Tibial artery (tissue), 4 donors: ENCODE measurements at regions not wholly inside any gene's neighbourhood (a gene's known extent, or its start where the extent isn't known, plus 50 kb on each side); places are given as distances from the start of the nearest gene placed in this dataset.

Source experiments
- DNase-seq, 2 donors: peaks; one replicate each; pipeline ENCODE4 v3.0.0-alpha.2; 2019
- H3K27ac ChIP-seq, 2 donors: fragments of 200-600 bp; sonication (generic) in 1 of 2; 1 replicate in 1 of 2; 2 replicates in 1 of 2; pipeline ENCODE4 v1.5.1; 2018 to 2019; ENCODE audit warnings: mild to moderate bottlenecking in 1 of 2
- H3K27me3 ChIP-seq, 2 donors: fragments of 200-600 bp; sonication (generic) in 1 of 2; one replicate each; pipeline versions ENCODE4 v1.5.1 to v1.6.0; 2016 to 2019
- H3K36me3 ChIP-seq, 3 donors: fragments of 200-600 bp; sonication (generic) in 2 of 3; one replicate each; pipeline ENCODE4 v1.5.1; 2016 to 2019; ENCODE audit warnings: mild to moderate bottlenecking in 2 of 3
- H3K4me1 ChIP-seq, 4 donors: fragments of 200-600 bp; sonication (generic) in 2 of 4; 1 replicate in 3 of 4; 2 replicates in 1 of 4; pipeline ENCODE4 v1.5.1; 2016 to 2019
- H3K4me3 ChIP-seq, 2 donors: fragments of 200-600 bp; sonication (generic) in 1 of 2; 1 replicate in 1 of 2; 2 replicates in 1 of 2; pipeline ENCODE4 v1.5.1; 2018 to 2019; ENCODE audit warnings: mild to moderate bottlenecking in 2 of 2
- H3K9me3 ChIP-seq, 3 donors: fragments of 200-600 bp; sonication (generic) in 1 of 3; one replicate each; pipeline ENCODE4 v1.5.1; 2016 to 2019
- CTCF ChIP-seq, 2 experiments: fragments of 200-600 bp in 1 of 2; fragments of 450-650 bp in 1 of 2; IDR thresholded peaks; one replicate each; pipeline ENCODE4 v1.5.1; 2017 to 2019; ENCODE audit warnings: antibody characterized with exemption in 2 of 2, mild to moderate bottlenecking in 1 of 2, moderate library complexity in 1 of 2
- intact Hi-C: fragments of 100-400 bp; cut with DNase I; formaldehyde crosslinking; loops from one replicate; pipeline ENCODE4 v1.15.0; 2023; ENCODE audit warnings: low total_unique reads

GRCh38 chr2:230658877-230659652 is 53.6 kb upstream of the CAB39 start:
- Histone ChIP-seq H3K27me3 (no peaks in the 10 kb centered on the region), H3K36me3 (no peaks in the 10 kb centered on the region), H3K27ac (no peak overlapping the region), H3K4me1 (no peaks in the 10 kb centered on the region), H3K4me3 (no peak overlapping the region), H3K9me3 (no peaks in the 10 kb centered on the region)
- no peak for DNase-seq
- intact Hi-C loops, result no loop called here
- no peak for TF ChIP-seq CTCF (IDR thresholded peaks at IDR 0.05)

GRCh38 chr2:230660294-230661060 is 52.2 kb upstream of the CAB39 start:
- intact Hi-C loops, result no loop called here
- no peaks in the 10 kb centered on the region for H3K36me3 ChIP-seq
- H3K27ac ChIP-seq, result no peak overlapping the region
- no peak for TF ChIP-seq CTCF (IDR thresholded peaks at IDR 0.05)
- no peaks in the 10 kb centered on the region for H3K27me3 ChIP-seq
- DNase-seq, result peak; percentile 60 to 75
- no peak overlapping the region for H3K4me3 ChIP-seq
- no peaks in the 10 kb centered on the region for H3K4me1 ChIP-seq
- H3K9me3 ChIP-seq, result no peaks in the 10 kb centered on the region

- H3K27me3 ChIP-seq, result no peaks in the 10 kb centered on the region
- intact Hi-C loops, result no loop called here
- no peaks in the 10 kb centered on the region for H3K4me1 ChIP-seq
- DNase-seq, result no peak
- H3K36me3 ChIP-seq, result no peaks in the 10 kb centered on the region
- no peak overlapping the region for H3K4me3 ChIP-seq
- no peaks in the 10 kb centered on the region for H3K9me3 ChIP-seq
- no peak for TF ChIP-seq CTCF (IDR thresholded peaks at IDR 0.05)
- H3K27ac ChIP-seq, result no peak overlapping the region
These were observed 51.3 kb upstream of the CAB39 start for GRCh38 chr2:230661072-230661957.
